H9 (cell line): ENCODE measurements at regions not wholly inside any gene's neighbourhood (a gene's known extent, or its start where the extent isn't known, plus 50 kb on each side); places are given as distances from the start of the nearest gene placed in this dataset.

Experiments used
- DNase-seq: peaks from one replicate; pipeline ENCODE4 v3.0.0-alpha.2; 2017
- H2AFZ ChIP-seq: one replicate; pipeline ENCODE4 v1.6.1; 2013; ENCODE audit warnings: mild to moderate bottlenecking, low read length, control low read depth, moderate library complexity
- H2AK5ac ChIP-seq: 2 replicates; pipeline ENCODE4 v1.6.1; 2013; ENCODE audit warnings: low read length, control low read depth, mixed read lengths; ENCODE audit not compliant: insufficient read length
- H2BK120ac ChIP-seq: one replicate; pipeline ENCODE4 v1.6.1; 2013; ENCODE audit warnings: low read depth, mild to moderate bottlenecking, low read length, control low read depth, inconsistent platforms; ENCODE audit not compliant: poor library complexity, severe bottlenecking
- H2BK12ac ChIP-seq: 2 replicates; pipeline ENCODE4 v1.6.1; 2013; ENCODE audit warnings: low read length, control low read depth, mixed read lengths, low read depth; ENCODE audit not compliant: insufficient read length
- H2BK15ac ChIP-seq: 2 replicates; pipeline ENCODE4 v1.6.1; 2013; ENCODE audit warnings: low read depth, low read length, control low read depth
- H2BK20ac ChIP-seq: one replicate; pipeline ENCODE4 v1.6.1; 2013; ENCODE audit warnings: low read depth, mild to moderate bottlenecking, low read length, control low read depth, inconsistent platforms; ENCODE audit not compliant: poor library complexity, severe bottlenecking
- H2BK5ac ChIP-seq: 2 replicates; pipeline ENCODE4 v1.6.1; 2013; ENCODE audit warnings: low read length, control low read depth, mixed read lengths; ENCODE audit not compliant: insufficient read length
- H3K14ac ChIP-seq: 2 replicates; pipeline ENCODE4 v1.6.1; 2013; ENCODE audit warnings: low read length, control low read depth; ENCODE audit not compliant: insufficient read depth
- H3K18ac ChIP-seq: 2 replicates; pipeline ENCODE4 v1.6.1; 2013; ENCODE audit warnings: low read depth, mild to moderate bottlenecking, mixed read lengths, low read length, control low read depth; ENCODE audit not compliant: insufficient read length
- H3K23ac ChIP-seq: 2 replicates; pipeline ENCODE4 v1.6.1; 2013; ENCODE audit warnings: low read length, control low read depth, mixed read lengths, low read depth; ENCODE audit not compliant: insufficient read length
- H3K23me2 ChIP-seq: 2 replicates; pipeline ENCODE4 v1.6.1; 2013; ENCODE audit warnings: low read depth, mild to moderate bottlenecking, mixed read lengths, low read length, control low read depth; ENCODE audit not compliant: insufficient read length, poor library complexity, severe bottlenecking
- H3K27ac ChIP-seq: 2 replicates; pipeline ENCODE4 v1.5.1; 2013; ENCODE audit warnings: low read length, control low read depth, mixed read lengths, low read depth; ENCODE audit not compliant: insufficient read length
- H3K27me3 ChIP-seq: 2 replicates; pipeline ENCODE4 v1.6.1; 2013; ENCODE audit warnings: low read length, control low read depth, inconsistent platforms; ENCODE audit not compliant: insufficient read depth
- H3K4ac ChIP-seq: 2 replicates; pipeline ENCODE4 v1.6.1; 2013; ENCODE audit warnings: low read depth, mild to moderate bottlenecking, control low read depth, inconsistent platforms, low read length, moderate library complexity
- H3K4me1 ChIP-seq: 2 replicates; pipeline ENCODE4 v1.6.1; 2013; ENCODE audit warnings: low read length, control low read depth, inconsistent platforms; ENCODE audit not compliant: insufficient read depth
- H3K4me2 ChIP-seq: 2 replicates; pipeline ENCODE4 v1.6.1; 2013; ENCODE audit warnings: low read length, control low read depth, mixed read lengths; ENCODE audit not compliant: insufficient read length, insufficient read depth
- H3K56ac ChIP-seq: 2 replicates; pipeline ENCODE4 v1.6.1; 2013; ENCODE audit warnings: low read depth, mild to moderate bottlenecking, mixed read lengths, low read length, control low read depth; ENCODE audit not compliant: insufficient read length
- H3K79me1 ChIP-seq: 2 replicates; pipeline ENCODE4 v1.6.1; 2013; ENCODE audit warnings: low read depth, mild to moderate bottlenecking, moderate library complexity, low read length, control low read depth, inconsistent platforms; ENCODE audit not compliant: insufficient read depth, poor library complexity, severe bottlenecking
- H3K79me2 ChIP-seq: 2 replicates; pipeline ENCODE4 v1.6.1; 2013; ENCODE audit warnings: low read length, control low read depth, inconsistent platforms; ENCODE audit not compliant: insufficient read depth
- H3K9ac ChIP-seq: 2 replicates; pipeline ENCODE4 v1.6.1; 2013; ENCODE audit warnings: low read length, control low read depth, mixed read lengths; ENCODE audit not compliant: insufficient read length; ENCODE audit errors: extremely low read depth
- H3K9me3 ChIP-seq: one replicate; pipeline ENCODE4 v1.6.1; 2013; ENCODE audit warnings: low read depth, low read length, inconsistent platforms; ENCODE audit not compliant: control insufficient read depth
- H3T11ph ChIP-seq: one replicate; pipeline ENCODE4 v1.6.1; 2013; ENCODE audit warnings: mild to moderate bottlenecking, low read length, control low read depth, inconsistent platforms
- H4K20me1 ChIP-seq: one replicate; pipeline ENCODE4 v1.6.1; 2013; ENCODE audit not compliant: control insufficient read depth, insufficient read length, insufficient read depth
- H4K5ac ChIP-seq: 2 replicates; pipeline ENCODE4 v1.6.1; 2013; ENCODE audit warnings: low read depth, mild to moderate bottlenecking, mixed read lengths, low read length, control low read depth; ENCODE audit not compliant: insufficient read length
- H4K8ac ChIP-seq: replicated peaks from 2 replicates; pipeline ENCODE4 v1.6.1; 2013; ENCODE audit warnings: low read length, control low read depth, mixed read lengths, low read depth; ENCODE audit not compliant: insufficient read length
- H4K91ac ChIP-seq: 2 replicates; pipeline ENCODE4 v1.6.1; 2013; ENCODE audit warnings: low read depth, mild to moderate bottlenecking, moderate library complexity, mixed read lengths, low read length, control low read depth; ENCODE audit not compliant: insufficient read length
- H3K27ac Mint-ChIP-seq, 3 experiments: 2 replicates in 2 of 3; 3 replicates in 1 of 3; pipeline ENCODE4 v1.8.0; 2020 to 2021; ENCODE audit warnings: mixed read lengths in 3 of 3, mild to moderate bottlenecking in 1 of 3, moderate library complexity in 1 of 3
- H3K27me3 Mint-ChIP-seq: 2 replicates; pipeline ENCODE4 v1.8.0; 2021; ENCODE audit warnings: low read depth, mild to moderate bottlenecking, moderate library complexity, mixed read lengths
- H3K36me3 Mint-ChIP-seq, 3 experiments: 2 replicates in 2 of 3; 3 replicates in 1 of 3; pipeline ENCODE4 v1.8.0; 2020 to 2021; ENCODE audit warnings: low read depth in 3 of 3, mixed read lengths in 3 of 3; ENCODE audit not compliant: insufficient read depth in 1 of 3
- H3K4me1 Mint-ChIP-seq, 2 experiments: 2 replicates each; pipeline ENCODE4 v1.8.0; 2020; ENCODE audit warnings: mixed read lengths in 2 of 2
- H3K4me3 Mint-ChIP-seq, 2 experiments: 2 replicates in 1 of 2; 3 replicates in 1 of 2; pipeline ENCODE4 v1.8.0; 2020 to 2021; ENCODE audit warnings: mild to moderate bottlenecking in 2 of 2, mixed read lengths in 2 of 2, moderate library complexity in 1 of 2
- H3K9me3 Mint-ChIP-seq, 2 experiments: 2 replicates in 1 of 2; 3 replicates in 1 of 2; pipeline ENCODE4 v1.8.0; 2020; ENCODE audit warnings: mild to moderate bottlenecking in 2 of 2, mixed read lengths in 2 of 2, moderate library complexity in 1 of 2
- WGBS: extraction: QIAGEN DNeasy Blood & Tissue Kit; methylation state at CpG from one replicate; pipeline ENCODE4 v1.1.7; 2013; ENCODE audit warnings: missing lambda C conversion rate, low lambda C conversion rate, mixed read lengths; ENCODE audit not compliant: insufficient read length; ENCODE audit errors: extremely low coverage; 5-methylcytosine and 5-hydroxymethylcytosine counted together
- TF ChIP-seq, protein P1 (sequence below): fragments of 200-600 bp; sonication (generic); conservative IDR thresholded peaks from 3 replicates; pipeline ENCODE4 v1.8.0; 2021; ENCODE audit warnings: antibody characterized with exemption, mild to moderate bottlenecking

DNA sequence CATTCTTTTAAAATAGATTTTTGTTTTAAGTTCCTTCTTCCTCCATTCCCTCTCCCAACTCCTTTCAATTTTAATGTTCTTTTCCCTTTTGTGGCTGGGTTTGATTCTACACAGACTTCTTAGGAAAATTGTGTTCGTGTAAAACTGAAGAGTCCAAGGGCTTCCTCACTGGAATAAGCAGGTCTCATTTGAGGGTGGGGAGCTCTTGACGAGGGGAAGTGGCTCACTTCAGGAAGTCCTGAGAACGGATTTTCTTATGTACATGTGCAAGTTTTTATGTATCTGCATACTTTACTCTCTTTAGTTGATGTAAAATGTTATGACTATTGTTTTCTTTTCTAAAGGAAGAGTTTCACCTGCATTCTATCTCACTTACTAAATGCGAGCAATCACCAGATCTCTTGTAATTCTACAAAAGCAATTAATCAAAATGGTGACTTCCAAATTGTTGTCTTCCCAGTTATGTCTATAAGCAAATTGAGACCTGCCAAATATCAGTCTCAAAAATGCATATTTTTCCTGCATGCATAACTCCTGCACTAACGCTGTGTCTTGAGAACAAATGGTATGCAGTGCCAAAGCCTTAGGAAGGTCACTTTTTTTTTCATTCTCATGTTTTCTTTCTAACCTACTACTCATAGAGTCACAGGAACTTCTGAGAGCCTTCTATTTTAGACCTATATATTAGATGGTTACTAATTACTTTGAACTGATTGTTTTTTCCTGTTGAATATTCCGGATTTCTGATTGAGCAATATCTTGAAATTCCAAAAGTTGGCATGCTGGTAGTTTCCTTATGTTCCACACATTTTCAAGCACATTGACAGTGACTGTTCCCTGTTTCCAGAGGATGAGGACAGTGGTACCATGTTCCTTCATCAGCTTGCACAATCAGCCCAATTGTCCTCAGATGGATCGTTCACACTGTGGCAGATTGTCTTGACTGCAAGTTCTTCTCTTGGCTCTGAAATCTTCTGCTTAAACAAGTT, 251.9 kb upstream of the PRDM1 start:
- Histone ChIP-seq H3K4me2 (no peak overlapping the region), H2BK5ac (no peak overlapping the region), H3K18ac (no peak overlapping the region), H4K8ac (no peak overlapping the region), H4K20me1 (no peaks in the 10 kb centered on the region), H3K27ac (no peak overlapping the region), H3K79me1 (no peaks in the 10 kb centered on the region), H4K91ac (no peak overlapping the region), H2BK15ac (no peak overlapping the region), H2AK5ac (no peak overlapping the region), H3K4ac (no peak overlapping the region), H2BK120ac (no peak overlapping the region), H2BK20ac (no peak overlapping the region), H3K27me3 (no peaks in the 10 kb centered on the region), H3K56ac (no peak overlapping the region), H3K14ac (no peak overlapping the region), H2AFZ (no peak overlapping the region), H3K9ac (no peak overlapping the region), H3T11ph (no peak overlapping the region), H3K23me2 (no peaks in the 10 kb centered on the region), H3K9me3 (no peaks in the 10 kb centered on the region), H3K23ac (no peak overlapping the region), H4K5ac (no peak overlapping the region), H2BK12ac (no peak overlapping the region), H3K79me2 (no peaks in the 10 kb centered on the region), H3K4me1 (no peaks in the 10 kb centered on the region)
- Mint-ChIP-seq H3K27me3 (peaks cover 1% of the 10 kb centered on the region; the same call in 1 of the 2 replicates), H3K9me3 (no peaks in the 10 kb centered on the region), H3K27ac (no peak overlapping the region), H3K4me1 (peaks cover 3 to 4% of the 10 kb centered on the region in 2 experiments; a peak in 2 of 4 replicates), H3K36me3 (no peaks in the 10 kb centered on the region; a peak in 1 of 7 replicates), H3K4me3 (no peak overlapping the region)
- TF ChIP-seq, protein P1, sequence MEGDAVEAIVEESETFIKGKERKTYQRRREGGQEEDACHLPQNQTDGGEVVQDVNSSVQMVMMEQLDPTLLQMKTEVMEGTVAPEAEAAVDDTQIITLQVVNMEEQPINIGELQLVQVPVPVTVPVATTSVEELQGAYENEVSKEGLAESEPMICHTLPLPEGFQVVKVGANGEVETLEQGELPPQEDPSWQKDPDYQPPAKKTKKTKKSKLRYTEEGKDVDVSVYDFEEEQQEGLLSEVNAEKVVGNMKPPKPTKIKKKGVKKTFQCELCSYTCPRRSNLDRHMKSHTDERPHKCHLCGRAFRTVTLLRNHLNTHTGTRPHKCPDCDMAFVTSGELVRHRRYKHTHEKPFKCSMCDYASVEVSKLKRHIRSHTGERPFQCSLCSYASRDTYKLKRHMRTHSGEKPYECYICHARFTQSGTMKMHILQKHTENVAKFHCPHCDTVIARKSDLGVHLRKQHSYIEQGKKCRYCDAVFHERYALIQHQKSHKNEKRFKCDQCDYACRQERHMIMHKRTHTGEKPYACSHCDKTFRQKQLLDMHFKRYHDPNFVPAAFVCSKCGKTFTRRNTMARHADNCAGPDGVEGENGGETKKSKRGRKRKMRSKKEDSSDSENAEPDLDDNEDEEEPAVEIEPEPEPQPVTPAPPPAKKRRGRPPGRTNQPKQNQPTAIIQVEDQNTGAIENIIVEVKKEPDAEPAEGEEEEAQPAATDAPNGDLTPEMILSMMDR: no peak
- WGBS: no CpG with 5 or more reads among the region's 7 CpGs
- DNase-seq: no peak
